ENCODE measurements at regions not wholly inside any gene's neighbourhood (a gene's known extent, or its start where the extent isn't known, plus 50 kb on each side); places are given as distances from the start of the nearest gene placed in this dataset.

DNA sequence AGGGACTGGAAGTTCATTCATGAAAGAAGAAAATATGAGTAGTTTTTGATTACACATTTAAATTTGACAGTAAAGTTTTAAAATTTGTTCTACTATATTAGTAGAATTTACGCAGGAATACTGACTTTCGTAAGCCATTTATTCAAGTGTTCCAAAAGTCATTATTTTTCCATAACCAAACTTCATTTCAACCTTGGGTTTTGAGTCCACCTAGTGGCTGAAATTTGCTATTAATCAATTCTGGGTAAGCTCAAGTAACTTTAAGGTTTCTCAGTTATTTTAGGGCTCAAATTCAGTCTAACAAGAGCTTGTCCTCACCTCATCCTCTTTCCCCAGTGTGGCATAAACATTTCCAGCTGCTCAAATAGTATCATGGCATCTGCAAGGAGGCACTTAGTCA is 175.4 kb downstream of the SH3BGRL start:
- Histone ChIP-seq H3F3A (ENCODE audit: low read depth) (no peaks in the 10 kb centered on the region), H3K27me3 (no peaks in the 10 kb centered on the region), H3K79me2 (ENCODE audit: low read depth) (no peaks in the 10 kb centered on the region), H3K4me1 (no peaks in the 10 kb centered on the region), H2AFZ (replicated peaks) (peak overlapping the region; percentile 13), H3K4me3 (no peak overlapping the region), H3K36me3 (no peaks in the 10 kb centered on the region), H3K9me3 (ENCODE audit: low read depth) (no peaks in the 10 kb centered on the region), H4K20me1 (ENCODE audit: low read depth) (no peaks in the 10 kb centered on the region), H3K4me2 (no peak overlapping the region), H3K9ac (no peak overlapping the region), H3K27ac (no peak overlapping the region)
- Mint-ChIP-seq H3K36me3 (no peaks in the 10 kb centered on the region), H3K27ac (no peak overlapping the region), H3K27me3 (ENCODE audit: insufficient read depth, low read depth) (no peaks in the 10 kb centered on the region), H3K4me3 (no peak overlapping the region), H3K4me1 (no peaks in the 10 kb centered on the region), H3K9me3 (no peaks in the 10 kb centered on the region)
- TF ChIP-seq, protein P1, sequence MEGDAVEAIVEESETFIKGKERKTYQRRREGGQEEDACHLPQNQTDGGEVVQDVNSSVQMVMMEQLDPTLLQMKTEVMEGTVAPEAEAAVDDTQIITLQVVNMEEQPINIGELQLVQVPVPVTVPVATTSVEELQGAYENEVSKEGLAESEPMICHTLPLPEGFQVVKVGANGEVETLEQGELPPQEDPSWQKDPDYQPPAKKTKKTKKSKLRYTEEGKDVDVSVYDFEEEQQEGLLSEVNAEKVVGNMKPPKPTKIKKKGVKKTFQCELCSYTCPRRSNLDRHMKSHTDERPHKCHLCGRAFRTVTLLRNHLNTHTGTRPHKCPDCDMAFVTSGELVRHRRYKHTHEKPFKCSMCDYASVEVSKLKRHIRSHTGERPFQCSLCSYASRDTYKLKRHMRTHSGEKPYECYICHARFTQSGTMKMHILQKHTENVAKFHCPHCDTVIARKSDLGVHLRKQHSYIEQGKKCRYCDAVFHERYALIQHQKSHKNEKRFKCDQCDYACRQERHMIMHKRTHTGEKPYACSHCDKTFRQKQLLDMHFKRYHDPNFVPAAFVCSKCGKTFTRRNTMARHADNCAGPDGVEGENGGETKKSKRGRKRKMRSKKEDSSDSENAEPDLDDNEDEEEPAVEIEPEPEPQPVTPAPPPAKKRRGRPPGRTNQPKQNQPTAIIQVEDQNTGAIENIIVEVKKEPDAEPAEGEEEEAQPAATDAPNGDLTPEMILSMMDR (IDR thresholded peaks at IDR 0.05): peak; percentile 61
- TF ChIP-seq EZH2phosphoT487 (IDR thresholded peaks at IDR 0.05) (no peak), EZH2 (IDR thresholded peaks at IDR 0.05) (no peak)
- DNase-seq (ENCODE audit: low spot score): peak; percentile 4

DNA sequence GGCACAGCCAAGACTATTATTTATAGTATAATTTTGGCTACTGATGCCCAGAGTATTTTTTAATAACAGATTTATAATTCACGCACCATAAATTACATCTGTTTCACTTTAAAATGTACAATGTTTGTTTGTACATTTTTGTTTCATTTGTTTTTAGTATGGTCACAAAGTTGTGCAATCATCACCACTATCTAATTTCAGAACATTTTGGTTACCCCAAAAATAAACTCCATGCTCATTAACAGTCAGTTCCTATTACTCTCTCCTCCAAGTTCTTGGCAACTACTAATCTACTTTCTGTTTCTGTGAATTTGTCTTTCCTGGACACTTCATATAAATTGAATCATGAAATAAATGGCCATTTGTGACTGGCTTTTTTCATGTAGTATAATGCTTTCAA is 176.7 kb downstream of the SH3BGRL start:
- H3K9ac ChIP-seq: no peak overlapping the region
- no peaks in the 10 kb centered on the region for H3K36me3 ChIP-seq
- no peaks in the 10 kb centered on the region for H3F3A ChIP-seq (ENCODE audit: low read depth)
- no peak for DNase-seq (ENCODE audit: low spot score)
- Mint-ChIP-seq H3K4me1 (no peaks in the 10 kb centered on the region), H3K9me3 (no peaks in the 10 kb centered on the region), H3K36me3 (no peaks in the 10 kb centered on the region), H3K4me3 (no peak overlapping the region), H3K27ac (no peak overlapping the region), H3K27me3 (ENCODE audit: insufficient read depth, low read depth) (no peaks in the 10 kb centered on the region)
- no peaks in the 10 kb centered on the region for H3K4me1 ChIP-seq
- no peaks in the 10 kb centered on the region for H3K79me2 ChIP-seq (ENCODE audit: low read depth)
- no peak overlapping the region for H3K4me2 ChIP-seq
- H3K9me3 ChIP-seq (ENCODE audit: low read depth): no peaks in the 10 kb centered on the region
- no peaks in the 10 kb centered on the region for H3K27me3 ChIP-seq
- no peak overlapping the region for H2AFZ ChIP-seq (replicated peaks)
- no peak overlapping the region for H3K4me3 ChIP-seq
- no peak overlapping the region for H3K27ac ChIP-seq
- H4K20me1 ChIP-seq (ENCODE audit: low read depth): no peaks in the 10 kb centered on the region
- TF ChIP-seq EZH2phosphoT487 (IDR thresholded peaks at IDR 0.05): no peak
- TF ChIP-seq, protein P1 (IDR thresholded peaks at IDR 0.05): no peak
- no peak for TF ChIP-seq EZH2 (IDR thresholded peaks at IDR 0.05)

DNA sequence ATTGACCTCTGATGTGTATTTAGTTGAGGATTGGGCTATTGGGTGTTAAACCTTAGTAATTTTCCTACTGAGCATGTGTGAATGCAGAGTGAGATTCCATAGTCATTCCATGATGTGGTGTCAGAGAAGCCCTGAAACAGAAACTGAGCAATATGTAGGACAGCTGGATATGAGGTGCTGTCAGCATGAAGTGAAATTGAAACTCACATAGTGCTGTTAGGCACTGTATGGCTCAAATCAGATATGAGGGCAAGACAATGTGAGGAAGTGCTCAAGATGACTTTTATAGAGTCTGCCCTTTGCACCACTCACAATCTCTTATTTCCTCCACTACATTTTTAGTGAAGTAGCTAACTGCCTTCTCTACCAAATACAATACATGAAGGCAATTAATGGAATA is 188.3 kb downstream of the SH3BGRL start:
- Histone ChIP-seq H3K4me1 (no peaks in the 10 kb centered on the region), H3K27me3 (no peaks in the 10 kb centered on the region), H3K27ac (no peak overlapping the region), H2AFZ (replicated peaks) (no peak overlapping the region), H3F3A (ENCODE audit: low read depth) (no peaks in the 10 kb centered on the region), H4K20me1 (ENCODE audit: low read depth) (no peaks in the 10 kb centered on the region), H3K4me2 (no peak overlapping the region), H3K36me3 (no peaks in the 10 kb centered on the region), H3K79me2 (ENCODE audit: low read depth) (no peaks in the 10 kb centered on the region), H3K9me3 (ENCODE audit: low read depth) (peaks cover 3% of the 10 kb centered on the region), H3K9ac (no peak overlapping the region), H3K4me3 (no peak overlapping the region)
- Mint-ChIP-seq H3K36me3 (no peaks in the 10 kb centered on the region), H3K4me1 (no peaks in the 10 kb centered on the region), H3K27ac (no peak overlapping the region), H3K27me3 (ENCODE audit: insufficient read depth, low read depth) (no peaks in the 10 kb centered on the region), H3K4me3 (no peak overlapping the region), H3K9me3 (peaks cover 7% of the 10 kb centered on the region)
- TF ChIP-seq EZH2 (IDR thresholded peaks at IDR 0.05) (no peak), EZH2phosphoT487 (IDR thresholded peaks at IDR 0.05) (no peak)
- TF ChIP-seq, protein P1 (IDR thresholded peaks at IDR 0.05): no peak
- no peak for DNase-seq (ENCODE audit: low spot score)

Data from neural progenitor cell (in vitro differentiated cells).